Esophagus (tissue), 2 donors: ENCODE measurements at regions not wholly inside any gene's neighbourhood (a gene's known extent, or its start where the extent isn't known, plus 50 kb on each side); places are given as distances from the start of the nearest gene placed in this dataset.

ENCODE experiments used
- H3K27ac ChIP-seq, 2 donors: one replicate each; pipeline ENCODE4 v1.5.1; 2013; ENCODE audit warnings: low read depth in 2 of 2, mild to moderate bottlenecking in 2 of 2, inconsistent platforms in 1 of 2, low read length in 1 of 2, moderate library complexity in 1 of 2
- H3K27me3 ChIP-seq, 2 donors: one replicate each; pipeline ENCODE4 v1.6.1; 2013; ENCODE audit warnings: low read length in 2 of 2, control low read depth in 1 of 2, mild to moderate bottlenecking in 1 of 2; ENCODE audit not compliant: insufficient read depth in 2 of 2, control insufficient read depth in 1 of 2
- H3K36me3 ChIP-seq, 2 donors: one replicate each; pipeline ENCODE4 v1.6.1; 2013; ENCODE audit warnings: low read length in 1 of 2; ENCODE audit not compliant: control insufficient read depth in 2 of 2, insufficient read depth in 2 of 2
- H3K4me1 ChIP-seq, 2 donors: one replicate each; pipeline ENCODE4 v1.6.1; 2013; ENCODE audit warnings: low read length in 1 of 2; ENCODE audit not compliant: control insufficient read depth in 2 of 2, insufficient read depth in 2 of 2
- H3K4me3 ChIP-seq, 2 donors: one replicate each; pipeline ENCODE4 v1.5.1; 2013; ENCODE audit warnings: low read length in 2 of 2, mild to moderate bottlenecking in 2 of 2, low read depth in 1 of 2, moderate library complexity in 1 of 2
- H3K9me3 ChIP-seq, 2 donors: one replicate each; pipeline ENCODE4 v1.6.1; 2013; ENCODE audit warnings: mild to moderate bottlenecking in 2 of 2, low read depth in 1 of 2, low read length in 1 of 2, moderate library complexity in 1 of 2; ENCODE audit not compliant: control insufficient read depth in 2 of 2, insufficient read depth in 1 of 2
- WGBS, 2 donors: extraction: QIAGEN DNeasy Blood & Tissue Kit; methylation state at CpG; one replicate each; pipeline ENCODE4 v1.1.7; 2013; 5-methylcytosine and 5-hydroxymethylcytosine counted together
- donor health status: healthy with polysubstance abuse.
- donor health status: Bipolar disorder and iron deficiency.

- H3K4me3 ChIP-seq: no peak overlapping the region
- H3K4me1 ChIP-seq: no peaks in the 10 kb centered on the region
- no peaks in the 10 kb centered on the region for H3K36me3 ChIP-seq
- H3K27ac ChIP-seq: no peak overlapping the region
- H3K27me3 ChIP-seq: no peaks in the 10 kb centered on the region
- WGBS, 2 donors: 73 to 79% methylated on average over 7 of the region's 7 CpGs
- H3K9me3 ChIP-seq: no peaks in the 10 kb centered on the region
Measured at GRCh38 chr2:23199115-23199918, 185.7 kb upstream of the KLHL29 start.

- WGBS, 2 donors: 90 to 95% methylated on average over 2 of the region's 2 CpGs
- no peaks in the 10 kb centered on the region for H3K36me3 ChIP-seq
- no peaks in the 10 kb centered on the region for H3K27me3 ChIP-seq
- H3K4me3 ChIP-seq: no peak overlapping the region
- no peak overlapping the region for H3K27ac ChIP-seq
- H3K4me1 ChIP-seq: no peaks in the 10 kb centered on the region
- H3K9me3 ChIP-seq: no peaks in the 10 kb centered on the region
Measured at GRCh38 chr2:23200068-23200786, 184.8 kb upstream of the KLHL29 start.

- H3K27ac ChIP-seq: no peak overlapping the region
- H3K9me3 ChIP-seq: no peaks in the 10 kb centered on the region
- 64 to 71% methylated on average over 5 of the region's 5 CpGs for WGBS, 2 donors
- H3K27me3 ChIP-seq: no peaks in the 10 kb centered on the region
- H3K4me3 ChIP-seq: no peak overlapping the region
- no peaks in the 10 kb centered on the region for H3K4me1 ChIP-seq
- H3K36me3 ChIP-seq: no peaks in the 10 kb centered on the region
Measured at GRCh38 chr2:23200787-23201114, 184.2 kb upstream of the KLHL29 start.

GRCh38 chr2:23203383-23203782 lies 181.6 kb upstream of the KLHL29 start:
- Histone ChIP-seq H3K4me1 (no peaks in the 10 kb centered on the region), H3K4me3 (no peak overlapping the region), H3K27ac (no peak overlapping the region), H3K27me3 (no peaks in the 10 kb centered on the region), H3K9me3 (no peaks in the 10 kb centered on the region), H3K36me3 (no peaks in the 10 kb centered on the region)

GRCh38 chr2:23204685-23205242 lies 180.2 kb upstream of the KLHL29 start:
- Histone ChIP-seq H3K36me3 (no peaks in the 10 kb centered on the region), H3K27ac (no peak overlapping the region), H3K27me3 (no peaks in the 10 kb centered on the region), H3K4me3 (no peak overlapping the region), H3K4me1 (no peaks in the 10 kb centered on the region), H3K9me3 (no peaks in the 10 kb centered on the region)
- WGBS, 2 donors: 41 to 42% methylated on average over 1 of the region's 1 CpG

GRCh38 chr2:23206650-23207049 lies 178.3 kb upstream of the KLHL29 start:
- no peaks in the 10 kb centered on the region for H3K36me3 ChIP-seq
- 80 to 87% methylated on average over 8 of the region's 8 CpGs for whole genome bisulfite sequencing, 2 donors
- H3K27ac ChIP-seq: no peak overlapping the region
- no peak overlapping the region for H3K4me3 ChIP-seq
- H3K27me3 ChIP-seq: no peaks in the 10 kb centered on the region
- H3K9me3 ChIP-seq: no peaks in the 10 kb centered on the region
- H3K4me1 ChIP-seq: no peaks in the 10 kb centered on the region

GRCh38 chr2:23207871-23208270 lies 177.1 kb upstream of the KLHL29 start:
- Histone ChIP-seq H3K36me3 (no peaks in the 10 kb centered on the region), H3K4me1 (no peaks in the 10 kb centered on the region), H3K27me3 (no peaks in the 10 kb centered on the region), H3K27ac (no peak overlapping the region), H3K9me3 (no peaks in the 10 kb centered on the region), H3K4me3 (no peak overlapping the region)
- 44 to 54% methylated on average over 5 of the region's 5 CpGs for WGBS, 2 donors

GRCh38 chr2:23208339-23208738 lies 176.6 kb upstream of the KLHL29 start:
- Histone ChIP-seq H3K36me3 (no peaks in the 10 kb centered on the region), H3K27ac (no peak overlapping the region), H3K4me1 (no peaks in the 10 kb centered on the region), H3K4me3 (no peak overlapping the region), H3K27me3 (no peaks in the 10 kb centered on the region), H3K9me3 (no peaks in the 10 kb centered on the region)
- WGBS, 2 donors: 44 to 55% methylated on average over 2 of the region's 2 CpGs

GRCh38 chr2:23209059-23209458 lies 175.9 kb upstream of the KLHL29 start:
- no peaks in the 10 kb centered on the region for H3K4me1 ChIP-seq
- no peak overlapping the region for H3K4me3 ChIP-seq
- WGBS, 2 donors: 0 to 6% methylated on average over 1 of the region's 1 CpG
- no peaks in the 10 kb centered on the region for H3K9me3 ChIP-seq
- no peaks in the 10 kb centered on the region for H3K36me3 ChIP-seq
- no peak overlapping the region for H3K27ac ChIP-seq
- H3K27me3 ChIP-seq: no peaks in the 10 kb centered on the region
